ENCODE measurements at regions not wholly inside any gene's neighbourhood (a gene's known extent, or its start where the extent isn't known, plus 50 kb on each side); places are given as distances from the start of the nearest gene placed in this dataset.
"Not testable (repeated sequence)": the region's sequence is repeated elsewhere in the genome, so short reads cannot be mapped to it uniquely, and the experiment has no call there.

- TF ChIP-seq, protein P1, sequence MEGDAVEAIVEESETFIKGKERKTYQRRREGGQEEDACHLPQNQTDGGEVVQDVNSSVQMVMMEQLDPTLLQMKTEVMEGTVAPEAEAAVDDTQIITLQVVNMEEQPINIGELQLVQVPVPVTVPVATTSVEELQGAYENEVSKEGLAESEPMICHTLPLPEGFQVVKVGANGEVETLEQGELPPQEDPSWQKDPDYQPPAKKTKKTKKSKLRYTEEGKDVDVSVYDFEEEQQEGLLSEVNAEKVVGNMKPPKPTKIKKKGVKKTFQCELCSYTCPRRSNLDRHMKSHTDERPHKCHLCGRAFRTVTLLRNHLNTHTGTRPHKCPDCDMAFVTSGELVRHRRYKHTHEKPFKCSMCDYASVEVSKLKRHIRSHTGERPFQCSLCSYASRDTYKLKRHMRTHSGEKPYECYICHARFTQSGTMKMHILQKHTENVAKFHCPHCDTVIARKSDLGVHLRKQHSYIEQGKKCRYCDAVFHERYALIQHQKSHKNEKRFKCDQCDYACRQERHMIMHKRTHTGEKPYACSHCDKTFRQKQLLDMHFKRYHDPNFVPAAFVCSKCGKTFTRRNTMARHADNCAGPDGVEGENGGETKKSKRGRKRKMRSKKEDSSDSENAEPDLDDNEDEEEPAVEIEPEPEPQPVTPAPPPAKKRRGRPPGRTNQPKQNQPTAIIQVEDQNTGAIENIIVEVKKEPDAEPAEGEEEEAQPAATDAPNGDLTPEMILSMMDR (IDR thresholded peaks at IDR 0.05; ENCODE audit: insufficient read depth, low read length, severe bottlenecking), result no peak
- no peak for FAIRE-seq
Measured at GRCh38 chr13:65783383-65783782, 1446.8 kb downstream of the PCDH9 start.

GRCh38 chr13:65771704-65772313, 1458.3 kb downstream of the PCDH9 start:
- DNase-seq (ENCODE audit: low read depth); H3K27me3 ChIP-seq (ENCODE audit: control insufficient read depth, insufficient read depth, low read length); H3K4me3 ChIP-seq (ENCODE audit: low read depth, low read length); FAIRE-seq; H3K36me3 ChIP-seq (ENCODE audit: control insufficient read depth, insufficient read depth, low read length): not testable (repeated sequence)

More at GRCh38 chr13:65783383-65783782, 1446.8 kb downstream of the PCDH9 start:
- no peak for DNase-seq (ENCODE audit: low read depth)
- Histone ChIP-seq H3K4me3 (ENCODE audit: low read depth, low read length) (no peak overlapping the region), H3K36me3 (ENCODE audit: control insufficient read depth, insufficient read depth, low read length) (no peaks in the 10 kb centered on the region), H3K27me3 (ENCODE audit: control insufficient read depth, insufficient read depth, low read length) (no peaks in the 10 kb centered on the region)

- FAIRE-seq, result no peak
- TF ChIP-seq, protein P1 (IDR thresholded peaks at IDR 0.05; ENCODE audit: insufficient read depth, low read length, severe bottlenecking), result no peak
- no peaks in the 10 kb centered on the region for H3K36me3 ChIP-seq (ENCODE audit: control insufficient read depth, insufficient read depth, low read length)
- DNase-seq (ENCODE audit: low read depth), result no peak
- H3K4me3 ChIP-seq (ENCODE audit: low read depth, low read length), result no peak overlapping the region
- no peaks in the 10 kb centered on the region for H3K27me3 ChIP-seq (ENCODE audit: control insufficient read depth, insufficient read depth, low read length)
Measured at GRCh38 chr13:65768545-65768944, 1461.6 kb downstream of the PCDH9 start.

DNA sequence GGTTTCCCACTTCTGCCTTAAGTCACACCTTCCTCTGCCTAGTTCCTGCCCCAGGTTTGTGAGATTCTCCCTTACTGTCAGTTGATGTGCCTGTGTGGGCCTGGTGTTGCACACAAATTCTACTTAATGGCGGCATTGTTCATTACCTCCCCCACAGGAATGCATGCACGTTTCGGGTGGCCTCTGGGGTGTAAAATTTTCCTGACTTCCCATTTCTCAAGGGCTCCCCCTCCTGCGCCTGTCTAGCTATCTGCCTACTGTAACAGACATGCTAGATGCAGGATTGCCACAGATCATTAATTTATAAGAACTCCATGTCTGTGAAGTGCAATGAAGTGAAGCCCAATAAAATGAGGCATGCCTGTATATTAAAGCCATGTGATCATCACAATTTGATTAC, 1466.3 kb downstream of the PCDH9 start:
- Histone ChIP-seq H3K4me3 (ENCODE audit: low read depth, low read length) (no peak overlapping the region), H3K36me3 (ENCODE audit: control insufficient read depth, insufficient read depth, low read length) (no peaks in the 10 kb centered on the region), H3K27me3 (ENCODE audit: control insufficient read depth, insufficient read depth, low read length) (no peaks in the 10 kb centered on the region)
- DNase-seq (ENCODE audit: low read depth) (no peak), FAIRE-seq (no peak)
- TF ChIP-seq, protein P1 (IDR thresholded peaks at IDR 0.05; ENCODE audit: insufficient read depth, low read length, severe bottlenecking), result no peak

DNA sequence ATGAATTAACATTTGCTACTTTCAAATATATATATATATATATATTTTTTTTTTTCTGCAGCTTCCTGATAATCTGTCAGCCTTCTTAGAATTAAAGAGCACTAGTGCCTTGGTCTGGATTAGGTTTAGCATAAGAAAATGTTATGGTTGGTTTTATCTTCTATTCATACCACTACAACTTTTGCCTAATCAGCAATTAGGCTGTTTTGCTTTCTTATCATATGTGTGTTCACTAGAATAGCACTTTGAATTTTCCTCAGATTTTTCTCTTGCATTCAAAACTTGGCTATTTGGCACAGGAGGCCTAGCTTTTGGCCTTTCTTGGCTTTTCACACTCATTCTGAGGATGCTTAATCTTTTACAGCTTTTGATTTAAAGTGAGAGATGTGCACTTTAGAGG, 1468.1 kb downstream of the PCDH9 start:
- DNase-seq (ENCODE audit: low read depth) (no peak), FAIRE-seq (no peak)
- H3K36me3 ChIP-seq (ENCODE audit: control insufficient read depth, insufficient read depth, low read length), result no peaks in the 10 kb centered on the region
- H3K4me3 ChIP-seq (ENCODE audit: low read depth, low read length), result no peak overlapping the region
- TF ChIP-seq, protein P1 (IDR thresholded peaks at IDR 0.05; ENCODE audit: insufficient read depth, low read length, severe bottlenecking), result no peak
- no peaks in the 10 kb centered on the region for H3K27me3 ChIP-seq (ENCODE audit: control insufficient read depth, insufficient read depth, low read length)

- Histone ChIP-seq H3K36me3 (ENCODE audit: control insufficient read depth, insufficient read depth, low read length) (no peaks in the 10 kb centered on the region), H3K4me3 (ENCODE audit: low read depth, low read length) (no peak overlapping the region), H3K27me3 (ENCODE audit: control insufficient read depth, insufficient read depth, low read length) (no peaks in the 10 kb centered on the region)
- no peak for FAIRE-seq
- DNase-seq (ENCODE audit: low read depth), result no peak
- TF ChIP-seq, protein P1 (IDR thresholded peaks at IDR 0.05; ENCODE audit: insufficient read depth, low read length, severe bottlenecking), result no peak
Measured at GRCh38 chr13:65756071-65756671, 1474.0 kb downstream of the PCDH9 start.
